GM19397 (cell line): ENCODE measurements at regions not wholly inside any gene's neighbourhood (a gene's known extent, or its start where the extent isn't known, plus 50 kb on each side); places are given as distances from the start of the nearest gene placed in this dataset.

Experiments
- ATAC-seq: cut with Tn5 transposase; IDR thresholded peaks from one replicate; pipeline ENCODE4 v1.9.1; 2021; ENCODE audit warnings: mild to moderate bottlenecking, moderate library complexity; ENCODE audit not compliant: unreplicated experiment

GRCh38 chr1:5548266-5548665 lies 444.0 kb downstream of the NPHP4 start:
- no peak for ATAC-seq

- ATAC-seq = no peak
Measured at GRCh38 chr1:5543235-5543634, 449.0 kb downstream of the NPHP4 start.

GRCh38 chr1:5532811-5533210 lies 459.4 kb downstream of the NPHP4 start:
- no peak for ATAC-seq

- ATAC-seq = no peak
Measured at GRCh38 chr1:5526822-5527551, 465.2 kb downstream of the NPHP4 start.

- ATAC-seq = no peak
Measured at GRCh38 chr1:5526385-5526750, 465.9 kb downstream of the NPHP4 start.

GRCh38 chr1:5525597-5526384 lies 466.4 kb downstream of the NPHP4 start:
- no peak for ATAC-seq

- no peak for ATAC-seq
Measured at GRCh38 chr1:5522531-5523145, 469.6 kb downstream of the NPHP4 start.

GRCh38 chr1:5519366-5520135 lies 472.7 kb downstream of the NPHP4 start:
- no peak for ATAC-seq

- ATAC-seq = no peak
Measured at GRCh38 chr1:5516756-5517155, 475.5 kb downstream of the NPHP4 start.

- no peak for ATAC-seq
Measured at GRCh38 chr1:5515501-5515900, 476.7 kb downstream of the NPHP4 start.

- ATAC-seq = no peak
Measured at GRCh38 chr1:5514527-5515183, 477.6 kb downstream of the NPHP4 start.

- no peak for ATAC-seq
Measured at GRCh38 chr1:5513846-5514526, 478.2 kb downstream of the NPHP4 start.

GRCh38 chr1:5513179-5513578 lies 479.0 kb downstream of the NPHP4 start:
- ATAC-seq = no peak

- no peak for ATAC-seq
Measured at GRCh38 chr1:5511381-5512097, 480.7 kb downstream of the NPHP4 start.

GRCh38 chr1:5509664-5510452 lies 482.4 kb downstream of the NPHP4 start:
- ATAC-seq = no peak

GRCh38 chr1:5508669-5509330 lies 483.4 kb downstream of the NPHP4 start:
- ATAC-seq = no peak

- ATAC-seq = no peak
Measured at GRCh38 chr1:5507340-5507739, 484.9 kb downstream of the NPHP4 start.

- no peak for ATAC-seq
Measured at GRCh38 chr1:5506634-5507033, 485.6 kb downstream of the NPHP4 start.
